Kidney (tissue), 13 donors: ENCODE measurements at regions not wholly inside any gene's neighbourhood (a gene's known extent, or its start where the extent isn't known, plus 50 kb on each side); places are given as distances from the start of the nearest gene placed in this dataset.

ENCODE experiments used
- DNase-seq, 5 donors: peaks; one replicate each; pipeline ENCODE4 v3.0.0-alpha.2; 2013 to 2020
- FAIRE-seq: peaks from 2 replicates; lab custom pipeline; 2012; peaks lifted over from hg19 to GRCh38; lab: Jason Lieb, UNC
- H3K27ac ChIP-seq, 2 donors: one replicate each; pipeline ENCODE4 v1.7.0; 2013; ENCODE audit warnings: low read depth in 2 of 2, low read length in 2 of 2, inconsistent platforms in 1 of 2
- H3K27me3 ChIP-seq: one replicate; pipeline ENCODE4 v1.7.1; 2013; ENCODE audit warnings: low read length, inconsistent platforms; ENCODE audit not compliant: control insufficient read depth, insufficient read depth
- H3K36me3 ChIP-seq, 3 donors: one replicate each; pipeline versions ENCODE4 v1.7.0 to v1.7.1; 2013; ENCODE audit warnings: low read length in 3 of 3, control low read depth in 1 of 3, inconsistent platforms in 1 of 3; ENCODE audit not compliant: insufficient read depth in 3 of 3, control insufficient read depth in 2 of 3
- H3K4me1 ChIP-seq, 3 donors: one replicate each; pipeline versions ENCODE4 v1.7.0 to v1.7.1; 2013; ENCODE audit warnings: low read length in 3 of 3, inconsistent platforms in 1 of 3, low read depth in 1 of 3; ENCODE audit not compliant: control insufficient read depth in 2 of 3, insufficient read depth in 2 of 3
- H3K4me3 ChIP-seq, 3 donors: one replicate each; pipeline versions ENCODE4 v1.7.0 to v1.8.1; 2013; ENCODE audit warnings: low read length in 3 of 3, control low read depth in 1 of 3, inconsistent platforms in 1 of 3
- H3K9ac ChIP-seq, 3 donors: one replicate each; pipeline versions ENCODE4 v1.7.0 to v1.7.1; 2013; ENCODE audit warnings: low read length in 3 of 3, control low read depth in 1 of 3, inconsistent platforms in 1 of 3
- H3K9me3 ChIP-seq, 3 donors: one replicate each; pipeline versions ENCODE4 v1.7.0 to v1.7.1; 2013; ENCODE audit warnings: low read length in 3 of 3, control low read depth in 1 of 3, inconsistent platforms in 1 of 3; ENCODE audit not compliant: control insufficient read depth in 2 of 3, insufficient read depth in 1 of 3
- intact Hi-C: fragments of 100-400 bp; cut with DNase I; formaldehyde crosslinking; loops from one replicate; pipeline ENCODE4 v1.11.1; 2022
- TF ChIP-seq, protein P1 (sequence below): IDR thresholded peaks from 3 replicates; pipeline ENCODE4 v1.5.1; 2012; ENCODE audit warnings: mild to moderate bottlenecking, moderate library complexity, borderline replicate concordance; ENCODE audit not compliant: insufficient read depth; ENCODE audit errors: extremely low read depth
- donor health status: control.
- donor health status: control.
- donor health status: control.
- donor health status: control.
- donor health status: control.
- donor health status: DM: yes; HTN: yes; CAD: no.
- donor health status: Normal renal cell carcinoma (clear cell type).

DNA sequence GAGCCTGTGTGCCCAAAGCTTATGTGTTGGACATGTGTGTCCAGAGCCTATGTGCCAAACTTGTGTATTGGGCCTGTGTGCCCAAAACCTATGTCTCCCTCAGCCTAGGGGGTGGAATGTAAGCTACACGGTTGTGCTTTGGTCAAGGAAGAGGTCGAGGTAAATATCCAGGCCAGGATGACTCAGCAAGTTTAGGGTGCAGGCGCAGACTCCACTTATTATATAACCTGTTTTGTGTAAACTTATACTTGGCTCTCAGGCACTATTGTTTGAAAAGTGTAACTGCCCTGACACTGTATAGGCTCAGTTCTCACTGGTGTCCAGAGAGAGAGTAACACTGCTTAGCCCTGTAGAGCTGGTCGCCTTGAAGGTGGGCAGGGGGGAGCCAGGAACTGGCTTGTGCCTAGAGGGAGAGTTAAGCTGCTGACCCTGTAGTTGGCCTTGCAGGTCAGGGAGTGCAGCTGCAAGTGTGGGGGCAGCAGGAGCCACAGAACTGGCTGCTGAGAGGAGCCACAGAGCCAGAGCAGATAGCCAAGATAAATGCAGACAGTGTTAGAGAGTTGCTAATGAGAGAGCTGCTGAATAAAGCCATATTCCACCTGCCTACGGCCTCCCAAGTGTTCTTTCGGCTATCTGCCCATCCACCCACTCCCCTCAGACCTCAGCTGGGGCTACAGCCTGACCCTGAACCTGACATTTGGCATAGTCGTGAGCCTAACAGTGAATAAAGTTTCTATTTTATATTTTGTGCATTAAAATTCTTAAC lies 517.2 kb upstream of the SLITRK1 start:
- no peak overlapping the region for H3K4me3 ChIP-seq
- H3K9ac ChIP-seq = no peak overlapping the region
- TF ChIP-seq, protein P1, sequence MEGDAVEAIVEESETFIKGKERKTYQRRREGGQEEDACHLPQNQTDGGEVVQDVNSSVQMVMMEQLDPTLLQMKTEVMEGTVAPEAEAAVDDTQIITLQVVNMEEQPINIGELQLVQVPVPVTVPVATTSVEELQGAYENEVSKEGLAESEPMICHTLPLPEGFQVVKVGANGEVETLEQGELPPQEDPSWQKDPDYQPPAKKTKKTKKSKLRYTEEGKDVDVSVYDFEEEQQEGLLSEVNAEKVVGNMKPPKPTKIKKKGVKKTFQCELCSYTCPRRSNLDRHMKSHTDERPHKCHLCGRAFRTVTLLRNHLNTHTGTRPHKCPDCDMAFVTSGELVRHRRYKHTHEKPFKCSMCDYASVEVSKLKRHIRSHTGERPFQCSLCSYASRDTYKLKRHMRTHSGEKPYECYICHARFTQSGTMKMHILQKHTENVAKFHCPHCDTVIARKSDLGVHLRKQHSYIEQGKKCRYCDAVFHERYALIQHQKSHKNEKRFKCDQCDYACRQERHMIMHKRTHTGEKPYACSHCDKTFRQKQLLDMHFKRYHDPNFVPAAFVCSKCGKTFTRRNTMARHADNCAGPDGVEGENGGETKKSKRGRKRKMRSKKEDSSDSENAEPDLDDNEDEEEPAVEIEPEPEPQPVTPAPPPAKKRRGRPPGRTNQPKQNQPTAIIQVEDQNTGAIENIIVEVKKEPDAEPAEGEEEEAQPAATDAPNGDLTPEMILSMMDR = no peak
- no peaks in the 10 kb centered on the region for H3K27me3 ChIP-seq
- no peaks in the 10 kb centered on the region for H3K4me1 ChIP-seq
- FAIRE-seq (no peak), DNase-seq (peak in 1 of 5 donors; percentile 39)
- intact Hi-C loops = no loop called here
- H3K27ac ChIP-seq = no peak overlapping the region
- H3K9me3 ChIP-seq = peaks cover 0 to 8% (median 0%) of the 10 kb centered on the region in 3 donors
- H3K36me3 ChIP-seq = no peaks in the 10 kb centered on the region

DNA sequence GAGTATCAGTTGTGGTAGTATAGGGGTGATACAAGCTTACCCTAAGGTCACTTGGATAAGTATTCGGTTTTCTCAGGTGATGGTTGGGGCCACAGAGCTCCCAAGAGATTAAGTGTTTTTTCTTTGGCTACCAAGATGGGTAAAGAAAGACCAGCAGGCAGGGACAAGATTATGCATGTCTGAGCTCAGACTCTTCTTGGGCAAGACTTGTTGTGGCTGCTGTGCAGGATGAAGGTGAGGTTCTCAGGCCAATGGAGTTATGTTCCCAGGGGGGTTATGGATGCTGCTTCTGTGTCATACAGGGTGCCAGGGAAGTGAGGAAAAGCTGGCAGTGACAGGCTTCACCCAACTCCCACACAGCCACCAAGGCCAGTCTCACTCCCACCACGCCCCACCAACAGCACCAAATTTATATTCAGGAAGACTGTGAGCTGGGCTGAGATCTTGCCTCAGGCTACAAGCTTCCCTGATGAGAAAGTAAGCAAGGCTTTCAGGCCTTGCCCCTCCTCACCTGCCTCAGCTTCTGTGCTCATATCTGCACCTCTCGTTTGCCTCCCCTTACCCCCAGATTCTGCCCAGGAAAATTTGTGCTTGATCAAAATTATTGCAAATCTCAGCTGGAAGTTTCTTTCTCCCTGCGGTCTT lies 511.8 kb upstream of the SLITRK1 start:
- intact Hi-C loops = no loop called here
- no peaks in the 10 kb centered on the region for H3K36me3 ChIP-seq
- peaks cover 0 to 12% (median 0%) of the 10 kb centered on the region in 3 donors for H3K9me3 ChIP-seq
- no peaks in the 10 kb centered on the region for H3K4me1 ChIP-seq
- no peaks in the 10 kb centered on the region for H3K27me3 ChIP-seq
- no peak overlapping the region for H3K9ac ChIP-seq
- no peak overlapping the region for H3K4me3 ChIP-seq
- TF ChIP-seq, protein P1 = no peak
- H3K27ac ChIP-seq = no peak overlapping the region
- no peak for FAIRE-seq
- no peak for DNase-seq

DNA sequence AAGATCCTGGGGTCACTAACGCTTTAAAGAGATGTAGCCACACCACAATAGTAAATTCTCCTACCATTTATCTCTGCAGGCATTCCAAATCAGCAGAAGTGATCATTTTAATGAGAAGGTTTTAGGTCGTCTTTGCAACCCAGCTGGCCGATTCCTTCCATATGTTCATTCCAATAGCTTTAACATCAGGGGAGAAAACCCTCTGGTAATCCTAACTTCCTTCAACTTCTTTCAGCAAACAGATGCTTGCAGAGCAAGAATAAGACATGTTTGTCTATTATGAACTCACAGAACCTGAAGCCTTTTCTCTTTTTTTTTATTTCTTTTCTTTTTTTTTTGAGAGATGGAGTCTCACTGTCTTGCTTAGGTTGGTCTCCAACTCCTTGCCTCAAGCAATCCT lies 498.6 kb upstream of the SLITRK1 start:
- no peak for FAIRE-seq
- no peak overlapping the region for H3K4me3 ChIP-seq
- TF ChIP-seq, protein P1 = no peak
- no peak for DNase-seq
- H3K27me3 ChIP-seq = no peaks in the 10 kb centered on the region
- H3K9ac ChIP-seq = no peak overlapping the region
- H3K36me3 ChIP-seq = no peaks in the 10 kb centered on the region
- intact Hi-C loops = no loop called here
- H3K27ac ChIP-seq = no peak overlapping the region
- no peaks in the 10 kb centered on the region for H3K9me3 ChIP-seq
- H3K4me1 ChIP-seq = no peaks in the 10 kb centered on the region
